GM18909 (cell line): ENCODE measurements at regions not wholly inside any gene's neighbourhood (a gene's known extent, or its start where the extent isn't known, plus 50 kb on each side); places are given as distances from the start of the nearest gene placed in this dataset.

Source experiments
- ATAC-seq: cut with Tn5 transposase; IDR thresholded peaks from one replicate; pipeline ENCODE4 v1.9.1; 2021; ENCODE audit warnings: mild to moderate bottlenecking; ENCODE audit not compliant: unreplicated experiment, poor library complexity

- ATAC-seq, result no peak
Observed at GRCh38 chr6:28693751-28694443, 168.2 kb downstream of the GPX5 start.

- ATAC-seq, result no peak
Observed at GRCh38 chr6:28695715-28696114, 170.0 kb downstream of the GPX5 start.

- ATAC-seq, result no peak
Observed at GRCh38 chr6:28696167-28696566, 170.5 kb downstream of the GPX5 start.

GRCh38 chr6:28696682-28697081 is 171.0 kb downstream of the GPX5 start:
- no peak for ATAC-seq

GRCh38 chr6:28707387-28708282 is 182.0 kb downstream of the GPX5 start:
- no peak for ATAC-seq

GRCh38 chr6:28709478-28710349 is 184.0 kb downstream of the GPX5 start:
- no peak for ATAC-seq

GRCh38 chr6:28710466-28711191 is 184.9 kb downstream of the GPX5 start:
- ATAC-seq, result no peak

- no peak for ATAC-seq
Observed at GRCh38 chr6:28711325-28711724, 185.6 kb downstream of the GPX5 start.

- no peak for ATAC-seq
Observed at GRCh38 chr6:28711788-28712341, 186.2 kb downstream of the GPX5 start.

GRCh38 chr6:28712982-28713381 is 187.3 kb downstream of the GPX5 start:
- ATAC-seq, result no peak

- ATAC-seq, result no peak
Observed at GRCh38 chr6:28719275-28719940, 193.7 kb downstream of the GPX5 start.

- ATAC-seq, result no peak
Observed at GRCh38 chr6:28720357-28721231, 194.9 kb downstream of the GPX5 start.

- ATAC-seq, result no peak
Observed at GRCh38 chr6:28721372-28721771, 195.7 kb downstream of the GPX5 start.

GRCh38 chr6:28724395-28724794 is 198.7 kb downstream of the GPX5 start:
- no peak for ATAC-seq

- no peak for ATAC-seq
Observed at GRCh38 chr6:28725274-28725809, 198.4 kb downstream of the TRIM27 start.

- ATAC-seq, result no peak
Observed at GRCh38 chr6:28725890-28726348, 197.9 kb downstream of the TRIM27 start.

- no peak for ATAC-seq
Observed at GRCh38 chr6:28726569-28727309, 197.0 kb downstream of the TRIM27 start.
